Activated naive CD4-positive, alpha-beta T cell treated with anti-CD3 and anti-CD28 coated beads, Interleukin-2, amount 10 ng/mL, durations not matched to agents 7 days and 5 days (primary cell): ENCODE measurements at regions not wholly inside any gene's neighbourhood (a gene's known extent, or its start where the extent isn't known, plus 50 kb on each side); places are given as distances from the start of the nearest gene placed in this dataset.

Experiments used
- CTCF ChIA-PET: fragments of 350-600 bp; sonication (Branson Sonifier 250); formaldehyde crosslinking; loops from one replicate; lab custom pipeline; 2021; ENCODE audit warnings: antibody characterized with exemption; lab: Charles Lee
- DNase-seq: peaks from one replicate; pipeline ENCODE4 v3.0.0-alpha.2; 2020
- H3K27ac Mint-ChIP-seq: one replicate; pipeline ENCODE4 v1.8.0; 2021; ENCODE audit warnings: mild to moderate bottlenecking, moderate library complexity, mixed read lengths
- H3K27me3 Mint-ChIP-seq: one replicate; pipeline ENCODE4 v1.8.0; 2021; ENCODE audit warnings: mild to moderate bottlenecking, mixed read lengths
- H3K36me3 Mint-ChIP-seq: one replicate; pipeline ENCODE4 v1.8.0; 2021; ENCODE audit warnings: mixed read lengths
- H3K4me1 Mint-ChIP-seq: one replicate; pipeline ENCODE4 v1.8.0; 2021; ENCODE audit warnings: mixed read lengths
- H3K4me3 Mint-ChIP-seq: one replicate; pipeline ENCODE4 v1.8.0; 2021; ENCODE audit warnings: mild to moderate bottlenecking, moderate library complexity, mixed read lengths
- H3K9me3 Mint-ChIP-seq: one replicate; pipeline ENCODE4 v1.8.0; 2021; ENCODE audit warnings: mixed read lengths

GRCh38 chr20:39225536-39225935 is 263.4 kb downstream of the DHX35 start:
- DNase-seq: no peak
- H3K4me3 Mint-ChIP-seq: no peak overlapping the region
- H3K9me3 Mint-ChIP-seq: no peaks in the 10 kb centered on the region
- CTCF ChIA-PET: no interaction called here
- H3K27ac Mint-ChIP-seq: no peak overlapping the region
- peaks cover under 1% of the 10 kb centered on the region for H3K27me3 Mint-ChIP-seq
- H3K4me1 Mint-ChIP-seq: no peaks in the 10 kb centered on the region
- H3K36me3 Mint-ChIP-seq: no peaks in the 10 kb centered on the region

DNA sequence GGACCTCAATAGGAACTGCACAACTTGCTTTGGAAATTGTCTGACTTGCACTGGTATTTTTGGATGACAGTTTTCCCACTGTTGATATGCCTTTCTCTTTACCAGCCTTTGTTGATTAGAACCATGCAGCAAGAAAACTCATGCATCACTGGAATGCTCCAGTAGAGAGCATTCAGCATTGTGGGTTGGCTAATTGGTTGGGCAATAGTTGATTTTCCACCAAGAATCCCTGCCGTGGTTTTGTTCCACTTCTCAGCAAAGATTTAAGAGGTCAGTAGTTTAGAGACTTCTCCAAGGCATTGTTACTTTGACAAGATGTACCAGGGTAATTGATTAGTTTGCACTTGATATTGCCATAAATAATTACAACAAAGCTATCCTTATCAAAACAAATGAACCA is 260.0 kb downstream of the DHX35 start:
- Mint-ChIP-seq H3K4me1 (no peaks in the 10 kb centered on the region), H3K27me3 (peaks cover 4% of the 10 kb centered on the region), H3K9me3 (no peaks in the 10 kb centered on the region), H3K36me3 (no peaks in the 10 kb centered on the region), H3K4me3 (no peak overlapping the region), H3K27ac (no peak overlapping the region)
- DNase-seq: no peak
- CTCF ChIA-PET: no interaction called here

GRCh38 chr20:39216195-39216594 is 254.1 kb downstream of the DHX35 start:
- H3K9me3 Mint-ChIP-seq: no peaks in the 10 kb centered on the region
- H3K4me1 Mint-ChIP-seq: no peaks in the 10 kb centered on the region
- CTCF ChIA-PET: no interaction called here
- no peak overlapping the region for H3K4me3 Mint-ChIP-seq
- peaks cover 4% of the 10 kb centered on the region for H3K27me3 Mint-ChIP-seq
- H3K27ac Mint-ChIP-seq: no peak overlapping the region
- no peak for DNase-seq
- no peaks in the 10 kb centered on the region for H3K36me3 Mint-ChIP-seq

- Mint-ChIP-seq H3K9me3 (no peaks in the 10 kb centered on the region), H3K36me3 (no peaks in the 10 kb centered on the region), H3K4me1 (no peaks in the 10 kb centered on the region), H3K27me3 (no peaks in the 10 kb centered on the region), H3K27ac (no peak overlapping the region), H3K4me3 (no peak overlapping the region)
- no peak for DNase-seq
- CTCF ChIA-PET: no interaction called here
Observed at GRCh38 chr20:39214828-39215227, 252.7 kb downstream of the DHX35 start.

DNA sequence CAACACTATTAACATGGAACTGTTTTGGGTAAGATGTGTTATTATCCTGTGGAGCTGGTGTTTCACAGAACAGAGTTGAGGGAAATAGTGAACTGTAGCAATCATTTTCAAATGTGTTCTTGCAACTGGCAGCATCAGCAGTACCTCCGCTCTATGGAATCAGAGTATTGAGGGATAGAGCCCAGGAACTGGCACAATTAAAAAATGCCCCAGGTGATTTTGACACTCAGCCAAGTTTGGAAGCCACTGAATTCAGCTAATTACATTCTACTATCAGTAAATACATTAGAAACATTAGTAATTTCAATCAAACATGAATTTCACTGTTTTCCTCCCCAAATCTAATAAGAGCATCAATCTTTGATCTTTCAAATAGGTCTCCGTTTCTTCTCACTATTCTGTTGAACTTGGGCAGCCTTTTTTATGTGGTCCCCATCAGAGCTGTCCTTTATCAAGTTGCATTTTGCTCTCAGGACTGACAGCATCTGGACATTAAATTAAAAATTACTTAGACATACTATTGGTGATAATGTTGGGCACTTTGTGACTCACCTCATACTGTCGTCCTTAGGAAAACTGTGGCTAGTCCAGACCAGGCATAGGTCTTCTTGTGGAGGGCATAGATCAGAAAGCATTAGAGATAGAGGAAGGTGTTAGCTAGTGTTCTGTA is 251.5 kb downstream of the DHX35 start:
- no peak overlapping the region for H3K27ac Mint-ChIP-seq
- H3K4me1 Mint-ChIP-seq: no peaks in the 10 kb centered on the region
- CTCF ChIA-PET: no interaction called here
- H3K4me3 Mint-ChIP-seq: no peak overlapping the region
- H3K27me3 Mint-ChIP-seq: no peaks in the 10 kb centered on the region
- no peaks in the 10 kb centered on the region for H3K9me3 Mint-ChIP-seq
- DNase-seq: no peak
- no peaks in the 10 kb centered on the region for H3K36me3 Mint-ChIP-seq

DNA sequence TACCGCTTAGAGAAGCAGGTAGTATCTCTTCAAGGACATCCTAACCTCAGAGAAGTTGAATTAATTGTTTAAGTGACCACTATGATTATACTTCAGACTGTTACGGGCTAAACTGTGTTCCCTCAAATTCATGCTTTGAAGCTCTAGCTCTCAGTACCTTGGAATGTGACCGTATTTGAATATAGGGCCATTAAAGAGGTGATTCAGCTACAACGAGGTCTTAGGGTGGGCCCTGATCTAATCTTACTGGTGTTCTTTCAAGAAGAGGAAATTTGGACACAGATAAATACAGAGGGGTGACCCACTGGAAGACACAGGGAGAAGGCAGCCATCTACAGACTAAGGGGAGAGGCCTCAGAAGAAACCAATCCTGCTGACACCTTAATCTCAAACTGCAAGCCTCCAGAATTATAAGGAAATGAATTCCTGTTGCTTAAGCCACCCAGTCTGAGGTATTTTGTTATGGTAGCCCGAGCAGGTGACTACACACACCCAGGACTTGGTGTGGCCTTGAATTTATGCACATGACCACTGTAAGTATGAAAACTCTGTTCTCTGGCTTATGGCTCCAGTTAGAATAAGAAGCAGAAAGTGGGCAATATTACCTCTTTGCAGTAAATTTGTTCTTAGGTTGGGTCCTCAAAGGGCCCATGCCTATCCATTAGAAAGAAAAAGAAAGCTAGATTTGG is 249.1 kb downstream of the DHX35 start:
- Mint-ChIP-seq H3K4me3 (no peak overlapping the region), H3K27me3 (no peaks in the 10 kb centered on the region), H3K36me3 (no peaks in the 10 kb centered on the region), H3K27ac (no peak overlapping the region), H3K4me1 (no peaks in the 10 kb centered on the region), H3K9me3 (no peaks in the 10 kb centered on the region)
- DNase-seq: no peak
- CTCF ChIA-PET: no interaction called here

DNA sequence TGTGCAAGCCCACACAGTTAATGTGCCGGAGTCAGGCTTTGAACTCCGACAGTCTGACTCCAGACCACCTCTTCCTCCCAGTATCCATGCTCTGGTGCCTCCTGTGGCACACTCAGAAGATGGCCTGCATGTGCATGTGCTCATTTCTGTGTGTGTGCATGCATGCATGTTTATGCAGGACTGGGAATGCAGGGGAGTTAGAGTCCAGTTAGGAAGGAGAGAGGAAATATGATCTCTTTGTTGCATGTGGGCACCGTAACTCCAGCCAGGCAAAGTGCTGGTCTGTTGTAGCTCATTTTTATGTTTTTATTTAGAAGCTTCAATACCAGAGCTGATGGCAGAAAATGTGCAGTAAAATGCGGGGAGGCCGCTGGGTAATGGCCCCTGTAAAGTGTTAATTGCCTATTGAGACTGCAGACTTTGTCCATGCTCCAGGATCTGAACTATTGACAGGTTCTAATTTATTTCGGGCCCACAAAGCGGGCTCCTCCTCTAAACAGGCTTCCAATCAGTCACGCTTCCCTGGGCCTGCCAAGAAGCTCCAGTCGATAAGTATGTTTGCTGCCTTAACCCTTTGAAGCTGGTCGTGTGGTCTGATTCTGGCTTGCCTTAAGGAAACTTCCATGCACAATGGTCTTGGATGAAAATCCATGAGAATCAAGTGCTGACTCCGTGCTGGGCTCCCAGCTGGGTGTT is 248.3 kb downstream of the DHX35 start:
- Mint-ChIP-seq H3K4me1 (no peaks in the 10 kb centered on the region), H3K36me3 (no peaks in the 10 kb centered on the region), H3K4me3 (no peak overlapping the region), H3K9me3 (no peaks in the 10 kb centered on the region), H3K27me3 (no peaks in the 10 kb centered on the region), H3K27ac (no peak overlapping the region)
- no peak for DNase-seq
- CTCF ChIA-PET: no interaction called here

DNA sequence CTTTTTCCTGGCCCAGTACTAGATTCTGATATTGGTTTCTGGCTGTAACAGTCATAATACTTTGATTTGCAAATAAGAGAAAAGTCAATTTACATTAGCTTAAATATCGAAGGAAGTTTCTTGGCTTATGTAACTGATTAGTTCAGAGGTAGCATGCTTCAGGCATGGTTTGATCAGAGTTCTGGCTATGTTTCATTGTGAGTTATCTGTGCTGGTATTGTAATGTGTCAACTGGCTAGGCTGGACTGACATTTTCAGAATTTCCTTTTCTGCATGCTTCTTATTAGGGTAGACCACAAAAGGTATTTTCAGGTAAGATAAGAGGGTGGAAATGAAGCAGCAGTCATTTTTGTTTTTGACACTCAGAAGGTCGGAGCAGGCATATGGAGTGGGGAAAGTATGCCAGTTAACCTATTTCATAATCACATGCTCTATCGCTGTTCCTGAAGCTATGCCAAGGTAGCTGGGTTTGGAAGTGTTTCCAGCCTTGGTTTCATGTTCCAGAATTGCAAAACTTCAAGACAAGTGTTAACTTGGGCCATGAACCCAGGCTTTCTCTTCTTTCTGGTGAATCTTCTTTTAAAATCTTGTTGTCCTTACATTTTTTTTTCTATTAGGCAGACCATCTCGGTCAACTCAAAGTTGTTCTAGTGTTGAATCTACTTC is 244.9 kb downstream of the DHX35 start:
- Mint-ChIP-seq H3K27me3 (no peaks in the 10 kb centered on the region), H3K4me1 (no peaks in the 10 kb centered on the region), H3K4me3 (no peak overlapping the region), H3K27ac (no peak overlapping the region), H3K9me3 (no peaks in the 10 kb centered on the region), H3K36me3 (no peaks in the 10 kb centered on the region)
- DNase-seq: no peak
- CTCF ChIA-PET: no interaction called here

DNA sequence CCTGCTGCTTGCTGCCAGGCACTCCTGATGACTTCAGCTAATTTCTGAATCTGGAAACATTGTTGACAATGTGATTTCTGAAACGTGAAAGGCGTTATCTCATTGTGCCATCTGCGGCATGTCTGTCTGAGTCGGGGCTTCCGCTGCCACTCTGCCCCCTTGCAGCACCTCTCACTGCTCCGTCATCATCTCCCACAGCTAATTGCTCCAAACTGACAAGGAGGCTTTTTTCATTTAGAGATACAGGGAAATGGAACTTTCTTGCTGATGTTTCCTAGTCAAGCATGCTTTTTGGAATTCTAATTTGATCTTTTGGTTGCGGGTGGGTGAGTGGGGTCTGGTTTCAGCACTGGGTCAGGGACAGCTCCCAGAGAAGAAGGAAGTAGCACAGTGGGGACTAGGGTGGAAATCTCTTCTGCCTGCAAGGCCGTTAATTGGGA is 233.5 kb downstream of the DHX35 start:
- peaks cover 3% of the 10 kb centered on the region for H3K27me3 Mint-ChIP-seq
- peaks cover 1% of the 10 kb centered on the region for H3K9me3 Mint-ChIP-seq
- DNase-seq: no peak
- no peak overlapping the region for H3K27ac Mint-ChIP-seq
- CTCF ChIA-PET: interaction anchor here (0.6 kb wide), 1 partner anchor 749 kb away, joined by 3 read pairs; no protein-coding TSS in a partner anchor
- H3K4me3 Mint-ChIP-seq: no peak overlapping the region
- H3K4me1 Mint-ChIP-seq: no peaks in the 10 kb centered on the region
- no peaks in the 10 kb centered on the region for H3K36me3 Mint-ChIP-seq

- CTCF ChIA-PET: no interaction called here
- DNase-seq: no peak
- Mint-ChIP-seq H3K4me3 (no peak overlapping the region), H3K27me3 (peaks cover 3% of the 10 kb centered on the region), H3K27ac (no peak overlapping the region), H3K9me3 (no peaks in the 10 kb centered on the region), H3K4me1 (no peaks in the 10 kb centered on the region), H3K36me3 (no peaks in the 10 kb centered on the region)
Observed at GRCh38 chr20:39190666-39191570, 228.8 kb downstream of the DHX35 start.

GRCh38 chr20:39188266-39188765 is 226.2 kb downstream of the DHX35 start:
- H3K4me1 Mint-ChIP-seq: no peaks in the 10 kb centered on the region
- DNase-seq: no peak
- H3K27ac Mint-ChIP-seq: no peak overlapping the region
- CTCF ChIA-PET: no interaction called here
- H3K9me3 Mint-ChIP-seq: peaks cover 1% of the 10 kb centered on the region
- H3K36me3 Mint-ChIP-seq: no peaks in the 10 kb centered on the region
- H3K27me3 Mint-ChIP-seq: peaks cover 3% of the 10 kb centered on the region
- H3K4me3 Mint-ChIP-seq: no peak overlapping the region

DNA sequence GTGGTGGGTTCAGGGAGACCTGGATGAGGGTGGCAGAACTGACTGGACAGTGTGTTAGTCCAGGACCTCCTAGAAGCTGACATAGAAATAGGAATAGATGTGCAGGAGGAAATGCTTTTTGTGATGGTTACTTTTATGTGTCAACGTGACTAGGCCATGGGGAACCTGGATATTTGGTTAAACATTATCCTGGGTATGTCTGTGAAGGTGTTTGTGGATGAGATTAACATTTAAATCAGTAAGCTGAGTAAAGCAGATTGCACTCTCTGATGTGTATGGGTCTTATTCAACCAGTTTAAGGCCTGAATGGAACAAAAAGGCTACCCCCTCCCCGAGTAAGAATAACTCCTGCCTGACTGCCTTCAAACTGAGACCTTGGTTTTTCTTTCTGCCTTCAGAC is 219.3 kb downstream of the DHX35 start:
- H3K4me1 Mint-ChIP-seq: no peaks in the 10 kb centered on the region
- CTCF ChIA-PET: no interaction called here
- no peak overlapping the region for H3K27ac Mint-ChIP-seq

DNA sequence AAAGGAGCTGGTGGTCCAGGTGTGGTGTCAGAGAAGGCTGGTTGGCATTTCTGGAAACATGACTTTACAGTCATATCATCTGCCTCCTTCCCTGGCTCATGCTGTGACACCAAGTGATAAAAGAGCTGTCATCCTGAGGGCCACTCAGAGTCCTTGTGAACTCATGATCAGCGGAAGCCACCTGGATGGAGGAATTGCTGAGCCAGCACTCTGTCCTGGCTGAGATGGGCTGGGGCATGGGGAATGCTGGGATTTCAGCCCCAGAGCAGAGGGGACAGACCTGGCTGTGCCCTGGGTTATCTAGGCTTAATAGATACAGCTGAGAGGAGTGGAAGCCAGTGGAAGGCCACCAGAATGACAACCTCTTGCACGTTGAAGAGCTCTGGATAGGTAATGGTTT is 214.3 kb downstream of the DHX35 start:
- H3K4me3 Mint-ChIP-seq: no peak overlapping the region
- CTCF ChIA-PET: no interaction called here
- H3K9me3 Mint-ChIP-seq: no peaks in the 10 kb centered on the region
- no peaks in the 10 kb centered on the region for H3K36me3 Mint-ChIP-seq
- no peaks in the 10 kb centered on the region for H3K27me3 Mint-ChIP-seq
- no peak overlapping the region for H3K27ac Mint-ChIP-seq
- no peaks in the 10 kb centered on the region for H3K4me1 Mint-ChIP-seq
- DNase-seq: no peak

More for the DNA sequence above, 219.3 kb downstream of the DHX35 start:
- H3K9me3 Mint-ChIP-seq: peaks cover 1% of the 10 kb centered on the region
- no peak overlapping the region for H3K4me3 Mint-ChIP-seq
- H3K36me3 Mint-ChIP-seq: no peaks in the 10 kb centered on the region
- no peaks in the 10 kb centered on the region for H3K27me3 Mint-ChIP-seq
- no peak for DNase-seq
